GM12872 (cell line): ENCODE measurements at regions not wholly inside any gene's neighbourhood (a gene's known extent, or its start where the extent isn't known, plus 50 kb on each side); places are given as distances from the start of the nearest gene placed in this dataset.

Experiments
- CTCF ChIP-seq: IDR thresholded peaks from 3 replicates; pipeline ENCODE4 v1.5.1; 2011; ENCODE audit warnings: low read depth, mild to moderate bottlenecking, low read length, moderate library complexity; ENCODE audit not compliant: insufficient read depth

- TF ChIP-seq CTCF = no peak
Measured at GRCh38 chr12:67455236-67455635, 186.1 kb downstream of the CAND1 start.

- no peak for TF ChIP-seq CTCF
Measured at GRCh38 chr12:67456431-67456901, 187.3 kb downstream of the CAND1 start.

- no peak for TF ChIP-seq CTCF
Measured at GRCh38 chr12:67457136-67457535, 188.0 kb downstream of the CAND1 start.

GRCh38 chr12:67457778-67458665 lies 188.9 kb downstream of the CAND1 start:
- TF ChIP-seq CTCF = peak; percentile 24; the same call in 1 of the 3 replicates

- no peak for TF ChIP-seq CTCF
Measured at GRCh38 chr12:67459173-67459572, 189.4 kb upstream of the DYRK2 start.

- TF ChIP-seq CTCF = no peak
Measured at GRCh38 chr12:67459578-67459977, 189.0 kb upstream of the DYRK2 start.

- no peak for TF ChIP-seq CTCF
Measured at GRCh38 chr12:67460388-67460787, 188.2 kb upstream of the DYRK2 start.
